HEK293 (cell line): ENCODE measurements at regions not wholly inside any gene's neighbourhood (a gene's known extent, or its start where the extent isn't known, plus 50 kb on each side); places are given as distances from the start of the nearest gene placed in this dataset.

Source experiments
- CTCF ChIA-PET: fragments of 350-600 bp; formaldehyde crosslinking; extraction: SDS; loops from one replicate; lab custom pipeline; 2021; ENCODE audit warnings: antibody characterized with exemption; lab: Yijun Ruan, JAX
- POLR2A ChIA-PET: fragments of 300-600 bp; formaldehyde crosslinking; extraction: SDS; loops from one replicate; lab custom pipeline; 2020; ENCODE audit warnings: antibody characterized with exemption, inconsistent platforms; lab: Yijun Ruan, JAX
- H3K27ac ChIP-seq: fragments of 200-500 bp; sonication (Bioruptor generic); 2 replicates; pipeline ENCODE4 v1.5.1; 2014; ENCODE audit warnings: low read depth, low read length, control low read depth, inconsistent platforms; ENCODE audit errors: extremely low read depth
- H3K36me3 ChIP-seq, 2 experiments: fragments of 200-500 bp in 1 of 2; sonication (Bioruptor generic) in 1 of 2; 1 replicate in 1 of 2; 2 replicates in 1 of 2; pipeline ENCODE4 v1.5.1; 2014 to 2017; ENCODE audit warnings: inconsistent platforms in 2 of 2, low read length in 2 of 2; ENCODE audit not compliant: control insufficient read depth in 2 of 2, insufficient read depth in 1 of 2
- H3K4me1 ChIP-seq: fragments of 200-500 bp; sonication (Bioruptor generic); 2 replicates; pipeline ENCODE4 v1.5.1; 2014; ENCODE audit warnings: mild to moderate bottlenecking, low read length, inconsistent platforms; ENCODE audit not compliant: control insufficient read depth, insufficient read depth
- H3K4me3 ChIP-seq: 2 replicates; pipeline ENCODE4 v1.5.1; 2011; ENCODE audit warnings: low read depth, mild to moderate bottlenecking, control low read depth, low read length, moderate library complexity
- H3K9me3 ChIP-seq: fragments of 200-500 bp; sonication (Bioruptor generic); 2 replicates; pipeline ENCODE4 v1.5.1; 2014; ENCODE audit warnings: low read depth, low read length, inconsistent platforms; ENCODE audit not compliant: control insufficient read depth, insufficient read depth
- EGR2 ChIP-seq: fragments of 450-650 bp; formaldehyde crosslinking; IDR thresholded peaks from 2 replicates; pipeline ENCODE4 v1.5.1; 2016; ENCODE audit warnings: low read depth, missing biosample characterization, missing genetic modification characterization
- HOXC10 ChIP-seq: sonication (generic); formaldehyde crosslinking; IDR thresholded peaks from 2 replicates; pipeline ENCODE4 v1.8.1; 2023; ENCODE audit warnings: mild to moderate bottlenecking, missing genetic modification reagents
- KLF9 ChIP-seq: fragments of 450-650 bp; formaldehyde crosslinking; IDR thresholded peaks from 2 replicates; pipeline ENCODE4 v1.5.1; 2016; ENCODE audit warnings: missing biosample characterization, missing genetic modification characterization, low read depth
- RBAK ChIP-seq: fragments of 450-650 bp; formaldehyde crosslinking; IDR thresholded peaks from 2 replicates; pipeline ENCODE4 v1.5.1; 2016; ENCODE audit warnings: missing biosample characterization, missing genetic modification characterization
- SP2 ChIP-seq: fragments of 450-650 bp; formaldehyde crosslinking; IDR thresholded peaks from 2 replicates; pipeline ENCODE4 v1.5.1; 2016; ENCODE audit warnings: missing biosample characterization, missing genetic modification characterization
- ZBTB17 ChIP-seq: fragments of 450-650 bp; formaldehyde crosslinking; IDR thresholded peaks from 2 replicates; pipeline ENCODE4 v1.5.1; 2016; ENCODE audit warnings: missing biosample characterization, missing genetic modification characterization
- ZIC2 ChIP-seq: fragments of 450-650 bp; formaldehyde crosslinking; IDR thresholded peaks from 2 replicates; pipeline ENCODE4 v1.5.1; 2016; ENCODE audit warnings: missing biosample characterization, missing genetic modification characterization
- ZNF10 ChIP-seq: fragments of 450-650 bp; formaldehyde crosslinking; IDR thresholded peaks from 2 replicates; pipeline ENCODE4 v1.5.1; 2017; ENCODE audit warnings: missing biosample characterization, missing genetic modification characterization
- ZNF132 ChIP-seq: fragments of 450-650 bp; formaldehyde crosslinking; IDR thresholded peaks from 2 replicates; pipeline ENCODE4 v1.5.1; 2017; ENCODE audit warnings: missing biosample characterization, missing genetic modification characterization, borderline replicate concordance
- ZNF223 ChIP-seq: fragments of 450-650 bp; formaldehyde crosslinking; IDR thresholded peaks from 2 replicates; pipeline ENCODE4 v1.5.1; 2016; ENCODE audit warnings: missing biosample characterization, missing genetic modification characterization
- ZNF24 ChIP-seq: fragments of 450-650 bp; formaldehyde crosslinking; IDR thresholded peaks from 2 replicates; pipeline ENCODE4 v1.5.1; 2016; ENCODE audit warnings: missing biosample characterization, missing genetic modification characterization
- ZNF354C ChIP-seq: fragments of 450-650 bp; formaldehyde crosslinking; IDR thresholded peaks from 2 replicates; pipeline ENCODE4 v1.5.1; 2016; ENCODE audit warnings: missing biosample characterization, missing genetic modification characterization, low read depth, borderline replicate concordance
- ZNF366 ChIP-seq: fragments of 450-650 bp; formaldehyde crosslinking; conservative IDR thresholded peaks from 2 replicates; pipeline ENCODE4 v1.5.1; 2016; ENCODE audit warnings: missing biosample characterization, missing genetic modification characterization
- ZNF37A ChIP-seq: fragments of 450-650 bp; IDR thresholded peaks from 2 replicates; pipeline ENCODE4 v1.5.1; 2018; ENCODE audit warnings: missing biosample characterization, missing genetic modification characterization
- ZNF404 ChIP-seq: fragments of 450-650 bp; formaldehyde crosslinking; IDR thresholded peaks from 2 replicates; pipeline ENCODE4 v1.5.1; 2017; ENCODE audit warnings: missing biosample characterization, missing genetic modification characterization
- ZNF416 ChIP-seq: fragments of 450-650 bp; formaldehyde crosslinking; IDR thresholded peaks from 2 replicates; pipeline ENCODE4 v1.5.1; 2016; ENCODE audit warnings: missing biosample characterization, missing genetic modification characterization
- ZNF514 ChIP-seq: fragments of 450-650 bp; formaldehyde crosslinking; IDR thresholded peaks from 2 replicates; pipeline ENCODE4 v1.5.1; 2016; ENCODE audit warnings: missing biosample characterization, missing genetic modification characterization
- ZNF518A ChIP-seq: fragments of 450-650 bp; formaldehyde crosslinking; conservative IDR thresholded peaks from 2 replicates; pipeline ENCODE4 v1.5.1; 2016; ENCODE audit warnings: low read depth, missing biosample characterization, missing genetic modification characterization
- ZNF558 ChIP-seq: fragments of 450-650 bp; formaldehyde crosslinking; IDR thresholded peaks from 2 replicates; pipeline ENCODE4 v1.5.1; 2016; ENCODE audit warnings: missing biosample characterization, missing genetic modification characterization
- ZNF645 ChIP-seq: fragments of 450-650 bp; formaldehyde crosslinking; IDR thresholded peaks from 2 replicates; pipeline ENCODE4; 2016; ENCODE audit warnings: missing biosample characterization, missing genetic modification characterization
- ZNF658 ChIP-seq: fragments of 450-650 bp; formaldehyde crosslinking; IDR thresholded peaks from 2 replicates; pipeline ENCODE4; 2016; ENCODE audit warnings: missing biosample characterization, missing genetic modification characterization
- ZNF660 ChIP-seq: fragments of 450-650 bp; IDR thresholded peaks from 2 replicates; pipeline ENCODE4 v1.5.1; 2018; ENCODE audit warnings: missing biosample characterization, mild to moderate bottlenecking, missing genetic modification characterization
- ZNF792 ChIP-seq: fragments of 450-650 bp; formaldehyde crosslinking; IDR thresholded peaks from 2 replicates; pipeline ENCODE4 v1.5.1; 2016; ENCODE audit warnings: missing biosample characterization, missing genetic modification characterization

- TF ChIP-seq ZNF645: no peak
- TF ChIP-seq KLF9 (tag by site-specific recombination): no peak
- TF ChIP-seq ZNF792: no peak
- TF ChIP-seq ZBTB17 (tag by site-specific recombination): no peak
- TF ChIP-seq ZNF10 (tag by site-specific recombination): no peak
- TF ChIP-seq SP2 (tag by site-specific recombination): no peak
- TF ChIP-seq ZNF132 (tag by site-specific recombination): no peak
- no peak for TF ChIP-seq ZNF354C (tag by site-specific recombination)
- TF ChIP-seq ZNF518A (tag by site-specific recombination): no peak
- TF ChIP-seq ZNF223 (tag by site-specific recombination): no peak
- no peak for TF ChIP-seq RBAK (tag by site-specific recombination)
- no peak for TF ChIP-seq ZNF660 (tag by site-specific recombination)
- no peak for TF ChIP-seq ZIC2 (tag by site-specific recombination)
- no peak for TF ChIP-seq ZNF366 (tag by site-specific recombination)
- no peak for TF ChIP-seq ZNF37A
- TF ChIP-seq ZNF404 (tag by site-specific recombination): no peak
- TF ChIP-seq EGR2 (tag by site-specific recombination): no peak
- TF ChIP-seq ZNF558: no peak
- TF ChIP-seq ZNF514 (tag by site-specific recombination): no peak
- no peak for TF ChIP-seq ZNF658 (tag by site-specific recombination)
- Histone ChIP-seq H3K36me3 (no peaks in the 10 kb centered on the region), H3K27ac (no peak overlapping the region), H3K4me3 (no peak overlapping the region), H3K9me3 (no peaks in the 10 kb centered on the region), H3K4me1 (peaks cover 20% of the 10 kb centered on the region)
- ChIA-PET CTCF (no interaction called here), POLR2A (no interaction called here)
These were observed 109.1 kb downstream of the MACIR start for GRCh38 chr5:103367702-103368101.

- no peak overlapping the region for H3K4me3 ChIP-seq
- POLR2A ChIA-PET: no interaction called here
- TF ChIP-seq ZNF24 (tag by site-specific recombination) (no peak), HOXC10 (CRISPR knock-in tag) (no peak), ZNF416 (tag by site-specific recombination) (no peak)
- no peaks in the 10 kb centered on the region for H3K9me3 ChIP-seq
- CTCF ChIA-PET: no interaction called here
- no peaks in the 10 kb centered on the region for H3K36me3 ChIP-seq
- peaks cover 20% of the 10 kb centered on the region for H3K4me1 ChIP-seq
- H3K27ac ChIP-seq: no peak overlapping the region
These were observed 108.5 kb downstream of the MACIR start for GRCh38 chr5:103366918-103367549.
